ENCODE measurements at regions not wholly inside any gene's neighbourhood (a gene's known extent, or its start where the extent isn't known, plus 50 kb on each side); places are given as distances from the start of the nearest gene placed in this dataset.

- TF ChIP-seq CTCF (conservative IDR thresholded peaks at IDR 0.05; ENCODE audit: low read depth in 2 of 2) (no peak), POLR2AphosphoS5 (IDR thresholded peaks at IDR 0.05; ENCODE audit: low read depth) (no peak), EZH2phosphoT487 (IDR thresholded peaks at IDR 0.05; ENCODE audit: unreplicated experiment) (no peak)
These were observed 119.7 kb downstream of the FAM174A start for GRCh38 chr5:100654895-100655294.

Measured in GM23338 (cell line).